MM.1S (cell line): ENCODE measurements at regions not wholly inside any gene's neighbourhood (a gene's known extent, or its start where the extent isn't known, plus 50 kb on each side); places are given as distances from the start of the nearest gene placed in this dataset.

Experiments
- DNase-seq: peaks from one replicate; pipeline ENCODE4 v3.0.0-alpha.2; 2015
- H2AFZ ChIP-seq: fragments of 300-600 bp; sonication (generic); 2 replicates; pipeline ENCODE4 v1.6.0; 2016; ENCODE audit warnings: antibody characterized with exemption, low read length
- H3F3A ChIP-seq: fragments of 300-600 bp; sonication (generic); 2 replicates; pipeline ENCODE4 v1.6.1; 2016; ENCODE audit warnings: mild to moderate bottlenecking, antibody characterized with exemption, low read length, moderate library complexity, mixed read lengths; ENCODE audit not compliant: insufficient read depth
- H3K27ac ChIP-seq: fragments of 300-600 bp; sonication (generic); 2 replicates; pipeline ENCODE4 v1.5.1; 2016; ENCODE audit warnings: mild to moderate bottlenecking, low read length
- H3K27me3 ChIP-seq: fragments of 300-600 bp; sonication (generic); replicated peaks from 2 replicates; pipeline ENCODE4 v1.6.0; 2016; ENCODE audit warnings: low read length; ENCODE audit not compliant: insufficient read depth
- H3K36me3 ChIP-seq: fragments of 300-600 bp; sonication (generic); replicated peaks from 2 replicates; pipeline ENCODE4 v1.6.1; 2016; ENCODE audit warnings: mild to moderate bottlenecking, low read length, mixed read lengths; ENCODE audit not compliant: insufficient read depth
- H3K4me1 ChIP-seq: fragments of 300-600 bp; sonication (generic); 2 replicates; pipeline ENCODE4 v1.6.1; 2016; ENCODE audit warnings: low read length, mixed read lengths
- H3K4me2 ChIP-seq: fragments of 300-600 bp; sonication (generic); 2 replicates; pipeline ENCODE4 v1.6.0; 2016; ENCODE audit warnings: low read depth, low read length
- H3K4me3 ChIP-seq: fragments of 300-600 bp; sonication (generic); 2 replicates; pipeline ENCODE4 v1.5.1; 2016; ENCODE audit warnings: low read length, mixed read lengths
- H3K79me2 ChIP-seq: fragments of 300-600 bp; sonication (generic); 2 replicates; pipeline ENCODE4 v1.6.1; 2016; ENCODE audit warnings: mixed run types, low read length, mixed read lengths
- H3K9ac ChIP-seq: fragments of 300-600 bp; sonication (generic); 2 replicates; pipeline ENCODE4 v1.6.1; 2016; ENCODE audit warnings: low read length, mixed read lengths
- H3K9me2 ChIP-seq: fragments of 300-600 bp; sonication (generic); replicated peaks from 2 replicates; pipeline ENCODE4 v1.6.1; 2016; ENCODE audit warnings: mild to moderate bottlenecking, low read length, mixed read lengths; ENCODE audit not compliant: insufficient read depth
- H3K9me3 ChIP-seq: fragments of 300-600 bp; sonication (generic); replicated peaks from 2 replicates; pipeline ENCODE4 v1.6.1; 2016; ENCODE audit warnings: mild to moderate bottlenecking, low read length, mixed read lengths; ENCODE audit not compliant: insufficient read depth
- H4K20me1 ChIP-seq: fragments of 300-600 bp; sonication (generic); 2 replicates; pipeline ENCODE4 v1.6.1; 2016; ENCODE audit warnings: mild to moderate bottlenecking, low read length, moderate library complexity, mixed read lengths; ENCODE audit not compliant: insufficient read depth
- EZH2 ChIP-seq: fragments of 300-600 bp; sonication (generic); optimal IDR thresholded peaks from 2 replicates; pipeline ENCODE3; 2017; ENCODE audit warnings: low read depth, mild to moderate bottlenecking, antibody characterized with exemption, low read length, mixed read lengths
- EZH2phosphoT487 ChIP-seq: fragments of 300-600 bp; sonication (generic); IDR thresholded peaks from 2 replicates; pipeline ENCODE4 v1.6.1; 2018; ENCODE audit warnings: antibody characterized with exemption, low read length
- TF ChIP-seq, protein P1 (sequence below): fragments of 300-600 bp; sonication (generic); IDR thresholded peaks from 2 replicates; pipeline ENCODE4 v1.5.1; 2016; ENCODE audit warnings: antibody characterized with exemption, low read length, mixed read lengths

DNA sequence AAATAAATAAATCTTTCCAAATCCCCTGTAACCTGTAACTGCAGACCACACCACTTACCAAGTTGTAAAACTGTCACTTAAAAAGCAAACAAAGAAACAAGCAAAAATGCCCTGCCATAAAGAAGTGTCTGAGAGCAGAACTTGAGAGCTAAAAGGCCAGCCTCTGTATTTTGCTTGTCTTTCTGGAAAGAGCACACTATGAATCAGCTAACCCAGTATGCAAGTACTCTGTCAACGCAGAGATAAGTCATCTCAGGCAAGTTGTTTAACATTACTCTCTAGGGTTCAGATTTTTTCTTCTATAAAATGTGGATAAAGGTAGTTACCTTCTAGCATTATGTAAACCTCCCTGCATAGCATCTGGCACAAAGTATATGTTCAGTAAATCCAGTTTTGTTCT is 134.8 kb downstream of the HS3ST1 start:
- TF ChIP-seq, protein P1, sequence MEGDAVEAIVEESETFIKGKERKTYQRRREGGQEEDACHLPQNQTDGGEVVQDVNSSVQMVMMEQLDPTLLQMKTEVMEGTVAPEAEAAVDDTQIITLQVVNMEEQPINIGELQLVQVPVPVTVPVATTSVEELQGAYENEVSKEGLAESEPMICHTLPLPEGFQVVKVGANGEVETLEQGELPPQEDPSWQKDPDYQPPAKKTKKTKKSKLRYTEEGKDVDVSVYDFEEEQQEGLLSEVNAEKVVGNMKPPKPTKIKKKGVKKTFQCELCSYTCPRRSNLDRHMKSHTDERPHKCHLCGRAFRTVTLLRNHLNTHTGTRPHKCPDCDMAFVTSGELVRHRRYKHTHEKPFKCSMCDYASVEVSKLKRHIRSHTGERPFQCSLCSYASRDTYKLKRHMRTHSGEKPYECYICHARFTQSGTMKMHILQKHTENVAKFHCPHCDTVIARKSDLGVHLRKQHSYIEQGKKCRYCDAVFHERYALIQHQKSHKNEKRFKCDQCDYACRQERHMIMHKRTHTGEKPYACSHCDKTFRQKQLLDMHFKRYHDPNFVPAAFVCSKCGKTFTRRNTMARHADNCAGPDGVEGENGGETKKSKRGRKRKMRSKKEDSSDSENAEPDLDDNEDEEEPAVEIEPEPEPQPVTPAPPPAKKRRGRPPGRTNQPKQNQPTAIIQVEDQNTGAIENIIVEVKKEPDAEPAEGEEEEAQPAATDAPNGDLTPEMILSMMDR = no peak
- no peak for TF ChIP-seq EZH2phosphoT487
- no peak for TF ChIP-seq EZH2
- no peak for DNase-seq
- no peak overlapping the region for H3K4me2 ChIP-seq
- H3K27me3 ChIP-seq = no peaks in the 10 kb centered on the region
- H3K4me3 ChIP-seq = no peak overlapping the region
- no peak overlapping the region for H3K9ac ChIP-seq
- no peak overlapping the region for H2AFZ ChIP-seq
- H3K79me2 ChIP-seq = no peaks in the 10 kb centered on the region
- H3K4me1 ChIP-seq = no peaks in the 10 kb centered on the region
- no peaks in the 10 kb centered on the region for H3F3A ChIP-seq
- no peaks in the 10 kb centered on the region for H3K9me3 ChIP-seq
- no peak overlapping the region for H3K27ac ChIP-seq
- no peaks in the 10 kb centered on the region for H3K9me2 ChIP-seq
- H4K20me1 ChIP-seq = no peaks in the 10 kb centered on the region
- H3K36me3 ChIP-seq = no peaks in the 10 kb centered on the region

DNA sequence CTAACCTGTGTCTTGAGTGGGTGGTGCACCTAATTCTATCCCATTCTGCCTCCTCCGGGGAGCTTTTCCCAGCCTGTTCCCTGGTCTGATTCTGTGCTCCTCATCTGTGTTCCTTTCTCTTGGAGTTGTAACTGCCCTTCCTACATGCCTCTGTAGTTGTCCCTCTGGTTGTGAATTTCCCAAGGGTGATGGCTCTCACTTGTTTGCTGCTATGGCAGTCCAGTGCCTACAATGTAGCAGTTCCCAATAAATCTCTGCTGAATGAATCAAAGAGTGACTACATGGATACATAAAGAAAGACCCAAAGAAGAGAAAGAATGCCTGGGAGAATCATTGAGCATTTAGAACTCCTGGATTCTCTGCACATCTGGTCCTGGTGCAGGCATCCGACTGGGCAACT is 141.6 kb downstream of the HS3ST1 start:
- Histone ChIP-seq H3K9ac (no peak overlapping the region), H3K27ac (no peak overlapping the region), H3K9me2 (no peaks in the 10 kb centered on the region), H3K4me3 (no peak overlapping the region), H2AFZ (no peak overlapping the region), H3K4me2 (no peak overlapping the region), H3K79me2 (no peaks in the 10 kb centered on the region), H3K9me3 (no peaks in the 10 kb centered on the region), H4K20me1 (no peaks in the 10 kb centered on the region), H3F3A (no peaks in the 10 kb centered on the region), H3K4me1 (peaks cover 10% of the 10 kb centered on the region; the same call in 1 of the 2 replicates), H3K27me3 (no peaks in the 10 kb centered on the region), H3K36me3 (no peaks in the 10 kb centered on the region)
- DNase-seq = no peak
- no peak for TF ChIP-seq EZH2

DNA sequence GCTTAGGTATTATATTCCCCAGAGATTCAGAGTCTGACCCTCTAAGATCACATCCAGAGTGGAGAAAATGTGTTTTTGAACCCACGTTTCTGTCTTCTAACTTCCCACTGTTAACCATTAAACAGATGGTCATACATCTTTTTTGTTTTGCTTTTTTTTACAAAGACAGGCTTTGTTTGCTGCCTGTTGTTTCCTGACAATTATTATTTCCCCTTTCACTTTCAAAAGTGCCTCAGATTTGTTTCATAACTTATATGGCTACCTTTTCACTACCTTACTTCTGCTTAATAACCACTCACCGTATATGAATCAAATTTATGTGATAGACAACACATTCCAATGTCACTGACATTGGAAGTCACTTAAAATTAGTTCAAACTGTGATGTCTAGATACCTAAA is 142.2 kb downstream of the HS3ST1 start:
- peak overlapping the region; percentile 23; the same call in 1 of the 2 replicates for H3K4me2 ChIP-seq
- no peaks in the 10 kb centered on the region for H3F3A ChIP-seq
- peaks cover 10% of the 10 kb centered on the region; the same call in 1 of the 2 replicates for H3K4me1 ChIP-seq
- no peaks in the 10 kb centered on the region for H3K27me3 ChIP-seq
- no peak overlapping the region for H3K27ac ChIP-seq
- no peaks in the 10 kb centered on the region for H3K9me3 ChIP-seq
- no peaks in the 10 kb centered on the region for H3K79me2 ChIP-seq
- peak; percentile 38 for DNase-seq
- H3K9me2 ChIP-seq = no peaks in the 10 kb centered on the region
- H2AFZ ChIP-seq = no peak overlapping the region
- no peaks in the 10 kb centered on the region for H3K36me3 ChIP-seq
- TF ChIP-seq, protein P1 = no peak
- TF ChIP-seq EZH2 (no peak), EZH2phosphoT487 (no peak)
- no peak overlapping the region for H3K4me3 ChIP-seq
- no peaks in the 10 kb centered on the region for H4K20me1 ChIP-seq
- no peak overlapping the region for H3K9ac ChIP-seq

DNA sequence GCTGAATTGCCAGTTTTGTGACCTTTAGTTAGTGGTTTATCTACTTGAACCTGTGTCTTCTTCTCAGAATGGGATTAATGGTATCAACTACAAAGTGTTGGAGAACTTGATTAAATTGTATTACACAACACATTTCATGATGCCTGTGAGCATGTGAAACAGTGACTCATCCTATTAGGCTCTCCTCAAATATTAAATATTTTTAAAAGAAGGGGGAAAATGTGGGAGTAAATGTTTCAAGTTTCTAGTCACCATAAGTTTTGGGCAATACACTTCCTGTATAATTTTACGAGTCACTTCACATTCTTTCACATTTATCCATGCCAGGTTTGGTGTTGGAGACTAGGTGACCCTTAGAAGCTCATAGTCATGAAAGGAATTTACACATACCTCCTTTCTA is 147.0 kb downstream of the HS3ST1 start:
- Histone ChIP-seq H3K27ac (no peak overlapping the region), H3K27me3 (no peaks in the 10 kb centered on the region)
- no peak for DNase-seq

More for the DNA sequence above, 147.0 kb downstream of the HS3ST1 start:
- H3K9ac ChIP-seq = no peak overlapping the region
- no peaks in the 10 kb centered on the region for H4K20me1 ChIP-seq
- no peaks in the 10 kb centered on the region for H3K9me2 ChIP-seq
- no peaks in the 10 kb centered on the region for H3K9me3 ChIP-seq
- no peaks in the 10 kb centered on the region for H3K36me3 ChIP-seq
- H3K79me2 ChIP-seq = no peaks in the 10 kb centered on the region
- H3K4me1 ChIP-seq = peaks cover 7% of the 10 kb centered on the region; the same call in 1 of the 2 replicates
- H3K4me2 ChIP-seq = no peak overlapping the region
- TF ChIP-seq EZH2 = no peak
- TF ChIP-seq, protein P1 = no peak
- TF ChIP-seq EZH2phosphoT487 = no peak
- H3K4me3 ChIP-seq = no peak overlapping the region
- no peaks in the 10 kb centered on the region for H3F3A ChIP-seq
- no peak overlapping the region for H2AFZ ChIP-seq
